HG03139 (cell line): ENCODE measurements at regions not wholly inside any gene's neighbourhood (a gene's known extent, or its start where the extent isn't known, plus 50 kb on each side); places are given as distances from the start of the nearest gene placed in this dataset.
"Not testable (repeated sequence)": the region's sequence is repeated elsewhere in the genome, so short reads cannot be mapped to it uniquely, and the experiment has no call there.

ENCODE experiments used
- ATAC-seq: cut with Tn5 transposase; IDR thresholded peaks from one replicate; pipeline ENCODE4 v1.9.1; 2021; ENCODE audit not compliant: unreplicated experiment

DNA sequence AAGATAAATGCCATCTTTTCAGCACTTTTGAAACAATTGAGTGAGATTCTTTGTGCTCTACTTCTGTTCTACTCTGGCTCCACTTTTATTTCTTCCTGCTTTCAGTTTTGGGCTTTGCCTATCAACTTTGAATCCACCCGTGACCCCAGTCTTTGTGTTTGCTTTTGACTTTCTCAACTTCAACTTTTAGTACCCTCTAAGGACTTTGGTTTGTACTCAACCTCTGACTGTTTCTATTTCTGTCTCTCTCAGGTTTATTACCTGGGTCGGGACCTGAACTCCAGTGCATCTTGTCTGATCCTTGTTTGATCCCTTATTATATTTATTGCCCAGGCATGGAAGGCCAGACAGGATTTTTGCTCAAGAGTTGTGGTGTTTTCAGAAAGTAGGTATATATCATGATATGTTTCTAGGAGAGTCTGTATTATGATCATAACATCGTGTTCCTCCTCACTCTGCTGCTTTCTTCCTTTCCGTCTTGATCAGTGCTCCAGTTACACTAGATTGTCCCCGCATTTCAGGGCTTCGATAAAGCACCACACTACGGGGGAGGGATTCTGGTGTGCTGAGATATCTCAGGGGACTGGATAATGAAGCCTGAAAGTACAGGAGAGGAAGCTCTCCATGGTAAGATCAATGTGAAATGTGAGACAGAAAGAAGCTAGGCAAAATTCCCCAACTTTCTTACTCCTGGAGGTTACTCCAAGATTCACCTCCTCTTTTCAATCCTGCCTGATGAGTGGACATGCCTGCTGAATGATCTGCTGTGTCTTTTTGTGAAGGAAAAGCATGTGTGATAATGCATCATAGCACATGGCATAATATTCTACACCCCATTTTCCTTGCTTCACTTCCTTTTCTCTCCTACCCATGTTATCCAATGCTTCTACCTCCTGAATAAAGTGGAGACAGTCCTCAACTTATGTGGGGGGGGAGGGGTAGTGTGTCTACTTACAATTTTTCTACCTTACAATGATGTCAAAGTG is 155.5 kb upstream of the GRIN3A start:
- ATAC-seq, result no peak

DNA sequence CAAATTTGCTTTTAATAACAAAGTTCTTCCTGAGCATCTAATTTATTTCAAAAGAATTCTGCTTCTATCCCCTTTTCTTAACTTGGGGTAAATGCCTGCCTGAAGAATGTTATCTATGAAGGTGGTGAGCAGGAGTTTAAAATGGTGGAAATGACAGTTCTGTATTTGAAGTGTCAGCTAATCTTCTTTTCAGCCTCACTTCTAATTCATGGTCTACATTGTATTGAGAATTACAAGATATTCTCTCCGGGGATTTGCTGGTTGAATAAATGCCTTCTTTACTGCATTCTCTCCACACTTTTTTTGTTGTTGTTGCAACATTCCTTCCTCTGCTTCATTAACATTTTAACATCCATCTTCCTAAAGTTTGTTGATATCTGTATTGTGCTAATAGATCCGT is 143.1 kb upstream of the GRIN3A start:
- no peak for ATAC-seq

DNA sequence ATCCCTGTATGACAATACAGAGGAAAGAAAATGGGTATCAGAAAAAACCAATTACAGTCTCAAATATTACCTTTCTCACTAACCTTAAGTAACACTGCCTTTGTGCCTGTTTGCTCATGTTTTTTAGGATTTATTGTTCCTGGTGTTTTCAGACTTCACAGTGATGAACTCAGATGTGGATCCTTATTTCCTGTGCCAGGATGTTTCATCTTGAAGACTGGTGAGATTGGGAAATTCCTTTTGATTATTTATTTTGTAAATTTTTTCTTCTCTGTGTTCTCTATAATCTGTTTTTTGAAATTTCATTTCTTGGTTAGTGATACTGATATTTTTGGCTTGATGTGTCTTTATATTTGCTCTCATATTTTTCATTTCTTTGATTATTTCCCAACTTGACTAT is 142.4 kb upstream of the GRIN3A start:
- no peak for ATAC-seq

DNA sequence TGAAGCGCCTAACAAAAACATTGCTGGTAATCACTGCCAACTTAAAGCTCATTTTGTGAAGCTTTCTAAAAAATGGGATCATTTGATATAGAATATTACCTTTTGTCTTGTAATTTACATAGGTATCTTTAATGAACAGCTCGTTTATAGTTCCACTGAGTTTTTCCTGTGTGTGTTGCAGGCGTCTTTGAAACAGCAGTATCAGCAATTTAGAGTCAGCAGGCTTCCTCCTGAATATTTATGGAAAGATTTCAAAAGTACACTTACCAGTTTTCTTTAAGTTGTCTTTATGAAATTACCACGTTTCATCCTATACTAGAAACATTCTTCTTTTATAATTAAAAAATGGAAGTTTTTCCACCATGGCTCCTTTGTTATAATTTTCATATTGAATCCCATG is 140.3 kb upstream of the GRIN3A start:
- no peak for ATAC-seq

DNA sequence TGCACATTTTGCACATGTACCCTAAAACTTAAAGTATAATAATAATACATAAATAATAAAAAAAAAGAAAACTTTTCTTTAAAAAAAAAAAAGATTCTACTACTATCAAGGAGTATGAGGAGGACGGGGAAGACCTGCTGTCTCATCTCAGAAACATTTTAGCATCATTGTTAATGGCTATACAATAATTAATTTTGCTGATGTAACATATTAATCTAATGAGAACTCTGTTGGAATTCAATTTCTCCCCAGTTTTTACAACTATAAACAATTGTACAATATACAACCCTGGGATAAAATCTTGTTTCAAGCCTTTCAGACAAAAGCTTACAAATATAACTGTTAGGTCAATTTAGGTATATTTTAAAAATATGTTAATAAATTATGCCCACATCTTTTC is 139.0 kb upstream of the GRIN3A start:
- ATAC-seq, result no peak

DNA sequence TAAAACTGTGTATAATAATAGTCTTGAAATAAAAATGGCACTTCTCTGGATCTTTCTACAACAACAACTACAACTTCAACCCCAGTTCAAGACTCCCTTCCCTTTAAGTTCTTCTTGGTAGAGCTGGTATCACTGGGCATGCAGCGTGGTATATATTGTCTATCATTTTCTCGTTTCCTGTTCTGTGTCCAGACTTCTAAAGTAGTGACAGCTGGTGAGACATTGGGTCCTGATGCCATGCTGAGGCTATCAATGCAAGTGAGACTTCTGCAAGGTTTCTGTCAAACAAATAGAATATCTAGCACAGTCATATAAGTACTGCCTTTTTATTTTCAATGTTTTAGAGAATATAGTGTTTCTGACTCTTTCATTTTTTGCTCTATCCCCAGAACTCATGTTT is 123.0 kb upstream of the GRIN3A start:
- ATAC-seq, result no peak

DNA sequence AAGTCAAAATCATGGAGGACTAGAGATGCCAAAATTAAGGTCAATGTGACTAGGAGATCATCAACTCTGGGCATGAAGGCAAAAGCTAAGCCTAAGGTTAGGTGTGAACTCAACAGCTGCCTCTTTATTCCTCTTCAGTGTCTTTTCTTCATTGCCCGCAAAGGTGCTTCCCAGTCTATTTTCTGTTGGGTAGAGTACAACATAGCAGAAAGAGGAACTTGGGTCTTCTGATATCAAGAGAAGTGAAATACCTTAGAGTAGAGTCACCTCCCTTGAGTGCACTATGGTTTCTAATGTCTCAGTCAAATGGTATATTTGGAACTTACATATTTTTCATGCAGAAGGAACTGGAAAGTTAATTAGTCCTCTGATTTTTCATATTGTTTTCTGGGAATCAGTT is 122.5 kb upstream of the GRIN3A start:
- no peak for ATAC-seq

DNA sequence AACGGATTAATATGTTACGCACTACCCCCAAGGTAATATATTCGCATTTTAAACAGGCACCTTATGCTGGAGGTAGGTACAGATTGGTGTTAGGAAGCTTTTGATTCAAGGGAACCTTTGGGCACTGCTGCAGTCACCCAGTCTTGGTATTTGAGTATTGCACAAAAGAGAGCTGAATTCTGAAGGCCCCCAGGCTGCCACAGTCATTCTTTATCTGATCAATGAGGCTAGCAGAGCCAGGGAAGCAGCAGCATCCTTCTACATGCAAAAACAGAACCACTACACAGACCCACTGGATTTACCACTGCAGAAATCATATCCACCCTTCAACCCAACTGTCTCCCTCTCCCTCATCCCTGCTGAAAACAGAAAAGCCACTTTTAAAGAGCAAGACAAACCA is 121.2 kb upstream of the GRIN3A start:
- ATAC-seq, result no peak

DNA sequence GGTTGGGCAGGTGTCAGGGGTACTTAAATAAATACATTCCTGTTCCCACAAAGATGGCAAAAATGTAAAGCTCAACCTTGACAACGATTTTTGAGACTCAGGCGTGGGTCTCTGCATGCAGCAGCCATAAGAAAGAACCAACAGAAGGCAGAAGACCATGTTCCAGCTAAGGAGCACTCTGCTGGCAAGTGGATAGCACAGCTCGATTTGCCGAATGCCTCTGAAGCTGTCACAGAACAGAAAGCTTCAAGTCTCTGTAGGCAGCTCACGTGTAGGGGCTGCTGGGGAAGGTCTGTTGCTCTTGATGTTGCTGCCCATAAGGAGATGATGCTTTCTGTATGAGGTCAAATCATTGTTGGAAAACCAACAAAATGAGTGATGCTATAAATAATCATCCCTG is 119.6 kb upstream of the GRIN3A start:
- ATAC-seq, result no peak

DNA sequence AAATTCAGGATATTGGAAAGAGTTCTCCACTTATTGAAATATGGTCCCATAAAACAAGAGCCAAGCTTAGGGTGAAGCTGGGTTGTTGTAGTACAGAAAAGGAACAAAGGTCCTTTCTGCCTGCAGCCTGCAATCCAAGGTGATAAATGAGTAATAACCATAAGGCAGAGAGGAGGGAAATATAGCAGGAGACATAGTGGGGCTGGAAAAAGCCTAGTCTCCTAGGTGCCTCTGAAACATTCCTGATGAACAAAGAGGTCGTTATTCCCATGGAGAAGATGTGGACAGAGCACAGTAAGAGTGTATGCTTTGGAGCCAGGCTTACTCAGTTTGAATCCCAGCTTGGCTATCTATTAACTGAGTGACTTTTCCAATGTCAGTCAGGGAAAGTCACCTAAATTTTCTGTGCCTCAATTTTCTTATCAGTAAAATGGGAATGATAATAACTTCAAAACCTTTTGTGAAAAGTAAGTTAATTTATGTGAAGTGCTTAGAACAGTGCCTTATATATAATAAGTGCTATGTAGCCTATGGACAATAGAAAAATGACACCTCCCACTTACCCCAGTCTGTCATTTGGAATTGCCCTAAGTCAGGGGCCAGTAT is 110.8 kb upstream of the GRIN3A start:
- no peak for ATAC-seq

DNA sequence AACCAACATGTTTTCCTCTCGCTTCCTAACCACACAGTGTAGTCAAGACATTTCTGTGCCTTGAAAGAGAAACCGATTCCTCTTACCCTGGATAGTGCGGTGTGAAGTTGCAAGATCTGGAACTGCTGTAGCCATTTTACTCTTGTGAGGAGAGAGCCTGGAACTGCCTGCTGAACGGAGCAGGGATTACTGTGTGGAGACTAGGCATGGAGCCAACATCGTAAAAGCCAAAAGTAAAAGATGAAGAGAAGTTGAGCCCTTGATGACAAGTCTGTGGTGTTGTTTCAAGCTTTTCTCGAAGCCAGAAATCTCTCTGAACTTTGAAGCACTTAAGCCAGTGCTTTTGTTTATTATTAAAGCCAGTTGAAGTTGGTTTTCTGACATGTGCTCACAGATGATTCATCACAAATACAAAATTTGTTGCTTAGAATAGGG is 110.1 kb upstream of the GRIN3A start:
- no peak for ATAC-seq

DNA sequence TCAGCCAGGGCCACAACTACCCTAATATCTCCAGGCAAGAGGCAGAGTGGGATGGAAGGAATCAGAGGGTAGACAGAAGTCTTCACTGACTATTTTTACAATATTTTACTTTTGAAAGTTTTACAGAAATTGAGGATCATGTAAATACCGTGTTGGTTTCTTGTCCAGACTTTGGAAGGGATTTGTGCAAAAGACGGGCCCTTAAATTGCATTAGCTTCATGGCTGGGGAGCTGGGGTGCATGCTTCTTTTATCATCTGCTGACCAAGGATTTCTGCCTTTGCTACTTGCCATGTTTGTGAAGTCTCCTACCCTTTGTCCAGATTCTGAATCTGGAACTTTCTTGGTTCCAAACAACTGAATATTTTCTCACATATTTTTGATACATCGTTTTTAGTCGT is 107.7 kb upstream of the GRIN3A start:
- no peak for ATAC-seq

DNA sequence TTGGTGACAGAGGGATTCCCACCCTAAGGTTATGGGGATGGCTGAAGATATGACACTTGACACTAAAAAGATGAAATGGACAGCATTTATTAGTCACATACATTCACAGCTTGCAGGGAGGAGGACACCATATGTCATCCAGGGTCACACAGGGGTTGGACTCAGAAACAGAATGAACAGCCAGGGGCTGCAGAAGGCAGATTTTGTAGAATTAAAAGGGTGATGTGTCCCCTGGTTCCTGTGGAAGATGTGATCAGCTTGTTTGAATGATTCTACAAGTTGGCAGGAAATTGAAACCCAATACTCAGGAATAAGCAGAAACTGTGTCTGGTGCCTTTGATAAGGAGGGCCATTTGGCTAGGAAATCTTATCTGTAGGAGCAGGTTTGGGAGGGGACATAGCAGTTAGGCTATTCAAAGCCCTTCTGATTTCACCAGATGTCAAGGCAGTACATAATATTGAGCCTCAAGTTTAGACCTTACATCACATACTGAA is 102.3 kb upstream of the GRIN3A start:
- no peak for ATAC-seq

DNA sequence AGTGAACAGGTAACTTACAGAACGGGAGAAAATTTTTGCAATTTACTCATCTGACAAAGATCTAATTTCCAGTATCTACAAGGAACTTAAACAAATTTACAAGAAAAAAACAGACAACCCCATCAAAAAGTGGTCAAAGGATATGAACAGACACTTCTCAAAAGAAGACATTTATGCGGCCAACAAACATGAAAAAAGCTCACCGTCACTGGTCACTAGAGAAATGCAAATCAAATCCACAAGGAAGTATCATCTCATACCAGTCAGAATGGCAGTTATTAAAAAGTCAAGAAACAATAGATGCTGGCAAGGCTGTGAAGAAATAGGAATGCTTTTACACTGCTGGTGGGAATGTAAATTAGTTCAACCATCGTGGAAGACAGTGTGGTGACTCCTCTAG is 100.5 kb upstream of the GRIN3A start:
- ATAC-seq, result not testable (repeated sequence)

DNA sequence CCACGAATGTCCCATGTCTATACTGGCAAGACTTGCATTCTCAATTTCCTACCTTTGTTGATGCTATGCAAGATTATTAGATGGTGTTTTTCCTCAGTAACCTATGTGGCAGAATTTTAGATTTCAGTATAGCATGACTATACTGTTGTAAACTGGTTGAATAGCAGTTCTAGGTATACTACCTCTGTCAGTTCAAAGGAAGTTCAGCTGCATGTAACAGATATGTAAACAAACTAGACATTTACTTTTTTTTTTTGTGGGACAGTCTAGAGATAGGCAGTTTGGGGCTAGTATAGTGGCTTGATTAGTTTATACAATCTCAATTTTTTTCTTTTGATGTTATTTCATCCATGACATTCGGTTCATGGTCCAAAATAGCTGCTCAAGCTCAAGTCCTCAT is 97.6 kb upstream of the GRIN3A start:
- ATAC-seq, result no peak

DNA sequence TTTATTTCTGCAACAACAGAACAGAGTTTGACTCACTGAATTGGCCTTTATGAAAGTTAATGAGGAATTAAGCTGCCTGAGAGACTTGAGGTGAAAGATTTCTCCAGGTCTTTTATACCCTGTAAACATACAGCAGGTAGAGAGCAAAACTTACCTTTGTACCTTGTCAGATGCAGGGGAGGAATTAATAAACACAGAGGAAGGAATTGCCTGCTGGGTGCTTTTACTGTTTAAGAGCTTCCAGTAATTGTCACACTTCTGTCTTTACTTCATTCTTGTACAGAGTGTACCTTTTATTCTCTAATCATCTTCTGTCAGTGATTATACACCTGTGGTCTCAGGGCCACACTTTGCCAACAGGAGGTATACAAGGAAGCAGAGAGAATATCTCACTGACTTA is 94.0 kb upstream of the GRIN3A start:
- no peak for ATAC-seq

DNA sequence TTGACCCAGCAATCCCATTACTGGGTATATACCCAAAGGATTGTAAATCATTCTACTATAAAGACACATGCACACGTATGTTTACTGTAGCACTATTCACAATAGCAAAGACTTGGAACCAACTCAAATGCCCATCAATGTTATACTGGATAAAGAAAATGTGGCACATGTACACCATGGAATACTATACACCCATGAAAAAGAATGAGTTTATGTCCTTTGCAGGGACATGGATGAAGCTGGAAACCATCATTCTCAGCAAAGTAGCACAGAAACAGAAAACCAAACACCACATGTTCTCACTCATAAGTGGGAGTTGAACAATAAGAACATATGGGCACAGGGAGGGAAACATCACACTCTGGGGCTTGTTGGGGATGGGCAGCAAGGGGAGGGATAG is 83.0 kb upstream of the GRIN3A start:
- ATAC-seq, result not testable (repeated sequence)

DNA sequence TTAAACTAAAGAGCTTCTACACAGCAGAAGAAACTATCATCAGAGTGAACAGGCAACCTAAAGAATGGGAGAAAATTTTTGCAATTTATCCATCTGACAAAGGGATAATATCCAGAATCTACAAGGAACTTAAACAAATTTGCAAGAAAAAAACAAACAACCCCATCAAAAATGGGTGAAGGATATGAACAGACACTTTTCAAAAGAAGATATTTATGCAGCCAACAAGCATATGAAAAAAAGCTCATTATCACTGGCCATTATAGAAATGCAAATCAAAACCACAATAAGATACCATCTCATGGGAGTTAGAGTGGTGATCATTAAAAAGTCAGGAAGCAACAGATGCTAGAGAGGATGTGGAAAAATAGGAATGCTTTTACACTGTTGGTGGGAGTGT is 82.5 kb upstream of the GRIN3A start:
- ATAC-seq, result not testable (repeated sequence)

DNA sequence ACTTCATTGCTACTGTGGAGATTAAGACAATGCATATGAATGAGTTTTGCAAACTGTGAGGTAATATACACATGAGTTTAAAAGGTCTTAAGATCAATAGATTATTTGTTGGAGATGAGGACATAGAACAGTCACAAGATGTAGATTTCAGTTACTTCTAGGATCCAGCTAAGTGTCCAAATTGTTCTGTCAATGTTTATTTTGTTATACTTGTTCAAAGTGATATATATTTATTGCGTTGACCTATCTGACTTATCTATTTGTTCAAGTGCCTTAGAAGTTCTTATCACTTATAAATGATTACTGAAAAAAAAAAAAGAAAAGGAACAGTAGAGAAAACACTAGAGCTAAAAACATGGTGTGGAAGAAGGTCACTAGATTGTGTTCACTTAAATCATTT is 75.6 kb upstream of the GRIN3A start:
- no peak for ATAC-seq

DNA sequence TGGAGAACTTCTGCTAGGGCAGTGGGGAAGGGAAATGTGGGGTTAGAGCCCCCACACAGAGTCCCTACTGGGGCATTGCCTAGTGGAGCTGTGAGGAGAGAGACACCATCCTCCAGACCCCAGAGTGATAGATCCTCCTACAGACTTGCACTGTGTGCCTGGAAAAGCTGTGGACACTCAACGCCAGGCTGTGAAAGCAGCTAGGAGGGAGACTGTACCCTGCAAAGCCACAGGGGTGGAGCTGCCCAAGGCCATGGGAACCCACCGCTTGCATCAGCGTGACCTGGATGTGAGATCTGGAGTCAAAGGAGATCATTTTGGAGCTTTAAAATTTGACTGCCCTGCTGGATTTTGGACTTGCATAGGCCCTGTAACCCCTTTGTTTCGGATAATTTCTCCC is 69.4 kb upstream of the GRIN3A start:
- ATAC-seq, result not testable (repeated sequence)

DNA sequence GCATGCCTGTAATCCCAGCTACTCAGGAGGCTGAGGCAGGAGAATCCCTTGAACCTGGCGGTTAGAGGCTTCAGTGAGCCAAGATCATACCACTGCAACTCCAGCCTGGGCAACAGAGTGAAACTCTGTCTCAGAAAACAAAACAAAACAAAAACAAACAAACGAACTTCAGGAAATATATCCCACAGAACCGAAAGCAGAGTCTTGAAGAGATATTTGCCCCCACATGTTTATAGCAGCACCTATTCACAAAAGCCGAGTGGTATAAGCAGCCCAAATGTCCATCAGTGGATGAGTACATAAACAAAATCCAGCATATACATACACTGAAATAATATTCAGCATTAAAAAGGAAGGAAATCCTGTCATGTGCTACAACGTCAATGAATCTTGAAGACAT is 57.6 kb upstream of the GRIN3A start:
- no peak for ATAC-seq

DNA sequence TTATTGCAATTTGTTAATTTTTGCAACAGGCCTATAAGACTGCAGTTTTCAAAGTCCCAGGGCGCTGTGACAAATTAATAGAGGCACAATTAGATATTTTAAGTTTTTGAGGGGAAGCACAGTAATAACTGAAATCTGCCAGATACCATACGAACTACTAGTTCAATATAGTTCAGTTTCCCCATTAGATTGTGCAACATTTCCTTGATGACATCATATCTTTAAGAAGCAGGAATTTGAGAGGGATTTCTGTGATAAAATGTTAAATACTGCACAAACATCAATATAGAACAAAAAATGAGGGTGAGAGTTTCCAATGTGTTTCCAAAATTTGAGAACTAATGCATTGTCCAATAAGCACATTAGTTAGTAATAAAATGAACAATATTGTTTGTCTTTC is 56.7 kb upstream of the GRIN3A start:
- no peak for ATAC-seq
